Inferior parietal cortex (tissue), 1 donor: ENCODE measurements at regions not wholly inside any gene's neighbourhood (a gene's known extent, or its start where the extent isn't known, plus 50 kb on each side); places are given as distances from the start of the nearest gene placed in this dataset.
"Not testable (repeated sequence)": the region's sequence is repeated elsewhere in the genome, so short reads cannot be mapped to it uniquely, and the experiment has no call there.

ENCODE experiments used
- DNase-seq: peaks from one replicate; pipeline ENCODE4 v3.0.0-alpha.2; 2016; ENCODE audit errors: extremely low spot score

GRCh38 chr5:12660279-12661107 is 756.2 kb upstream of the CTNND2 start:
- DNase-seq = not testable (repeated sequence)

GRCh38 chr5:12659686-12660085 is 755.4 kb upstream of the CTNND2 start:
- no peak for DNase-seq

GRCh38 chr5:12658871-12659446 is 754.7 kb upstream of the CTNND2 start:
- no peak for DNase-seq

GRCh38 chr5:12657914-12658474 is 753.7 kb upstream of the CTNND2 start:
- not testable (repeated sequence) for DNase-seq

GRCh38 chr5:12655675-12656074 is 751.4 kb upstream of the CTNND2 start:
- DNase-seq = no peak

- no peak for DNase-seq
Measured at GRCh38 chr5:12652201-12652600, 748.0 kb upstream of the CTNND2 start.

DNA sequence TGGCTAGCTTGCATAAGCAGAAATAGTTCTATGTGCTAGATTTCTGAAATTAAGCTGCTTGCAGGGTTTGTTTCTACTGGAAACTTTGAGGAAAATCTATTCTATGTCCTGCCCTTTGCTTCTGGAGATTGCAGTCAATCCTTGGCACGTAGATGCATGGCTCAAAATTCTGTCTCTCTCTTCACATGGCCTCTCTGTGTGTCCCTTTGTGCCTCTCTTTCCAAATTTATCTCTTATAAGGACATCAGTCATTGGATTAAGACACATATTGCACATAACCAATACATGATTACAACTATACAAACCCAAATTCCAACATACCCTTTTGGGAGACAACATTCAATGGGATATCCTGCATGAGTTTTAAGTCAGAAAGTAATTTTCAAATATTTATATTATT is 744.3 kb upstream of the CTNND2 start:
- no peak for DNase-seq

- no peak for DNase-seq
Measured at GRCh38 chr5:12647613-12648012, 743.4 kb upstream of the CTNND2 start.

- no peak for DNase-seq
Measured at GRCh38 chr5:12645582-12645981, 741.3 kb upstream of the CTNND2 start.

GRCh38 chr5:12636209-12636608 is 732.0 kb upstream of the CTNND2 start:
- DNase-seq = no peak

- DNase-seq = no peak
Measured at GRCh38 chr5:12626556-12626955, 722.3 kb upstream of the CTNND2 start.

GRCh38 chr5:12625667-12626263 is 721.5 kb upstream of the CTNND2 start:
- no peak for DNase-seq

- no peak for DNase-seq
Measured at GRCh38 chr5:12624776-12625560, 720.7 kb upstream of the CTNND2 start.

DNA sequence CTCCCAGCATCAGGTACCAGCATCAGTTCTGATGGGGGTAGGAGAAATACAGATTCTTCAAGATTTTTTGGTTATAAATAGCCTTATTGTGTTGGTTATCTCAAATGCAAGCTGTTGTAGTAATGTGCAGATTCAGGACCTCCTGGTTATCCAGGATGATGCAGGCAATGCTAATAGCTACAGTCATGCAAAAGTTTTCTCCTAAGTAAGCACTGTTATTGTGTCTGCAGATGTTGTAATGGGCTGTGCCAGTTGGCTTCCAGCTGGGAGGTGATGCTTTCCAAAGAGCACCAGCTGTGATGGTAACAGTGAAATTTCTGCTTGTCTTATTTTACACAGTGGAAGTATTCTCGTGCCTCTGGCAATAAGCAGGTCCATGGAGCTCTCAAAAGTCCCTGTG is 719.2 kb upstream of the CTNND2 start:
- DNase-seq = no peak

DNA sequence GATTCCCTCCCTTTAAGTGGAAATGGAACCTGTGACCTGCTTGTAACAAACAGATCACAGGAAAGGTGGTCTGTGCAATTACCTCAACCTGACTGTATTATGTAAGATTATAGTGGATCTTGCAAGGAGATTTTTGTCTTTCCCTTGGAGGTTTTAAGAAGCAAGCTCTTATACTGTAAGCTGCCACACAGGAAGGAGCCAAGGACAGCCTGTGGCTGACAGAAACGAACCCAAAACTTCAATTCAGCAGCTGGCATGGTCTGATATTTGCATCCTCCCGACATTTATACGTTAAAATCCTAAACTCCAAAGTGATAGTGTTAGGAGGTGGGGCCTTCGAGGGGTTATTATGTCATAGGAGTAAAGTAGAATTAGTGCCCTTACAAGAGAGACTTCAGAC is 711.8 kb upstream of the CTNND2 start:
- DNase-seq = no peak

- peak; percentile 29 for DNase-seq
Measured at GRCh38 chr5:12615141-12615820, 711.0 kb upstream of the CTNND2 start.

DNA sequence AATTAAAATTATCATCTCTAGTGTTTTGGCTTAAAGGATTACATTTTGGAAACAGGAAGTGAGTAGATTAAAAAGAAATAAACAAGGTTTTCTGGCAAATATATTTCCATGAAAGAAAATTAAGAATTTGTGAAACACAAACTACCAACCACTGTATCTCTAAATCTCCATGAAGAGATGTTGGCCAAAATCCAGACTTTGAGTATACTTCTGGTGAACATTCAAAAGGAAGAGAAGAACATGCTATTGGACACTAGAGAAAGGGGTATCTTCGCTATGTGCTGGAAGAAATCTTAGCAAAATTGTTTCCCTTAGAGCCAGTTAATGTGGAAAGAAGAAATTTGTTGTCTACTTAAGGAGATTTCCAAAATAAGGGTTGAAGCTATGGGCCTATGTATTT is 710.4 kb upstream of the CTNND2 start:
- DNase-seq = no peak

DNA sequence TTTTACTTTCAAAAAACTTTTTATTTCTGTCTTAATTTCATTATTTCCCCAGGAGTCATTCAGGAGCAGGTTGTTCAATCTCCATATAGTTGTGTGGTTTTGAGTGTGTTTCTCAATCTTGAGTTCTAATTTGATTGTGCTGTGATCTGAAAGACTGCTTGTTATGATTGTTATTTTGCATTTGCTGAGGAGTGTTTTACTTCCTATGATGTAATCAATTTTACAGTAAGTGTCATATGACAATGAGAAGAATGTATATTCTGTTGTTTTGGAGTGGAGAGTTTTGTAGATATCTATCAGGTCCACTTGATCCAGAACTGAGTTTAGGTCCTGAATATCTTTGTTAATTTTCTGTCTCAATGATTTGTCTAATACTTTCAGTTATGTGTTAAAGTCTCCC is 706.9 kb upstream of the CTNND2 start:
- no peak for DNase-seq

DNA sequence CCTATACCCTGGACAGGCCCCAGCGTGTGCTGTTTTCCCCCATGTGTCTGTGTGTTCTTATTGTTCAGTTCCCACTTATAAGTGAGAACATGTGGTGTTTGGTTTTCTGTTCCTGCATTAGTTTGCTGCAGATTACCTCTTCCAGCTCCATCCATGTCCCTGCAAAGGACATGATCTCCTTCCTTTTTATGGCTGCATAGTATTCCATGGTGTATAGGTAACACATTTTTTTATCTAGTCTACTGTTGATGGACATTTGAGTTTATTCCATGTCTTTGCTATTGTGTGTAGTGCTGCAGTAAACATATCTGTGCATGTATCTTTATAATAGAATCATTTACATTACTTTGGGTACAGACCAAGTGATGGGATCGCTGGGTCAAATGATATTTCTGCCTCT is 703.6 kb upstream of the CTNND2 start:
- DNase-seq = not testable (repeated sequence)

GRCh38 chr5:12592228-12592627 is 688.0 kb upstream of the CTNND2 start:
- no peak for DNase-seq

DNA sequence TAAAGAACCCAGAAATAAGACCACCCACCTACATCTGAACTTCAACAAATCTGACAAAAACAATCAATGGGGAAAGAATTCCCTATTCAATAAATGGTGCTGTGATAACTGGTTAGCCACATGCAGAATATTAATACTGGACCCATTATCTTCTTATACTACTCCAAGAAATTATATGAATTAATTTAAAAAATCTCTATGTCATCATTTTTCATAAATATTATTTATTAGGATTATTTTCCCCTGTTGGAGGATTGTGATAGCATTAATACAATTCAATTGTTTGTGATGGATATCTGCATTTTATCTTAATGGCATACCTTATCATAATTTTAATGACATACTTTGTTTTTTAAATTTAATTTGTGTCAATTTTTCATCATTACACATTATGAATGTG is 682.2 kb upstream of the CTNND2 start:
- DNase-seq = no peak
